ENCODE measurements at regions not wholly inside any gene's neighbourhood (a gene's known extent, or its start where the extent isn't known, plus 50 kb on each side); places are given as distances from the start of the nearest gene placed in this dataset.
A peak's percentile ranks its signal among the peaks of the same experiment; 100 is the strongest.

DNA sequence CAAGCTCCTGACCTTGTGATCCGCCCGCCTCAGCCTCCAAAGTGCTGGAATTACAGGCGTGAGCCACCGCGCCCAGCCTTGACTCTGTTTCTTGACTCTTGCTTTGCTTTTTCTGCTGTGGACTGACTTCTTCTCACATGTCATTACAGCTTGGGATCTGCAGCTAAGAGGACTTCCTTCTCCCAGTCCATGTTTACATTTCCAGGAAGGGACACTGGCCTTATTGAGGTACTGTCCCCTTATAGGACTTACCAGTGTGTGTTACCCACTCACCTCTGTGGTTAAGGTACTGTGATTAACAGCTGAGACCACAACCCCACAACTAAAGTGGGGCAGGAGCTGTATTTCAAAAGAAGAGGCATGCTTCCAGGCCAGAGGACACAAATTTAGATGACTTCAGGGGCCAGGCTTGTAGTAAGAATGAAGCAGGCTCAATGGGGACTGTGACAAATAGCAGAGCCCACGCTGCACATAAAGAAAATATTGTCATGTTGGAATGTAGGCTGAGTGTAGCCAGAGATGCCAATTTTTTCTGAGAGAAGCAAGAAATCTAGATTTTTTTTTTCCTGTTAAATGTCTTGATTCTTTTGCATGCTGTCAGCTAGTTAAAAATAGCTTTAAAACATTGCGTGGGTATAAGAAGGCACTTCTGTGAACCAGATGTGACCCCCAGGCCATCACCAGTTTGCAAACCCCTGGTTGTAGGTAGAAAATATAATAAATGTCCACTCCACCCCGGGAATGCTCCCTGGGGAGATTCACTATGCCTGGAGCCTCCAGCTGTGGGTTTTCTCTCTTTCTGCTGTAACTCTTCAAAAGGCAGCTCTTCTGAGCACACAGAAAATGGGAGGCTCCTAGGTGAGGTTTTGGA is 75.0 kb downstream of the PTPDC1 start:
- no peak for DNase-seq

DNA sequence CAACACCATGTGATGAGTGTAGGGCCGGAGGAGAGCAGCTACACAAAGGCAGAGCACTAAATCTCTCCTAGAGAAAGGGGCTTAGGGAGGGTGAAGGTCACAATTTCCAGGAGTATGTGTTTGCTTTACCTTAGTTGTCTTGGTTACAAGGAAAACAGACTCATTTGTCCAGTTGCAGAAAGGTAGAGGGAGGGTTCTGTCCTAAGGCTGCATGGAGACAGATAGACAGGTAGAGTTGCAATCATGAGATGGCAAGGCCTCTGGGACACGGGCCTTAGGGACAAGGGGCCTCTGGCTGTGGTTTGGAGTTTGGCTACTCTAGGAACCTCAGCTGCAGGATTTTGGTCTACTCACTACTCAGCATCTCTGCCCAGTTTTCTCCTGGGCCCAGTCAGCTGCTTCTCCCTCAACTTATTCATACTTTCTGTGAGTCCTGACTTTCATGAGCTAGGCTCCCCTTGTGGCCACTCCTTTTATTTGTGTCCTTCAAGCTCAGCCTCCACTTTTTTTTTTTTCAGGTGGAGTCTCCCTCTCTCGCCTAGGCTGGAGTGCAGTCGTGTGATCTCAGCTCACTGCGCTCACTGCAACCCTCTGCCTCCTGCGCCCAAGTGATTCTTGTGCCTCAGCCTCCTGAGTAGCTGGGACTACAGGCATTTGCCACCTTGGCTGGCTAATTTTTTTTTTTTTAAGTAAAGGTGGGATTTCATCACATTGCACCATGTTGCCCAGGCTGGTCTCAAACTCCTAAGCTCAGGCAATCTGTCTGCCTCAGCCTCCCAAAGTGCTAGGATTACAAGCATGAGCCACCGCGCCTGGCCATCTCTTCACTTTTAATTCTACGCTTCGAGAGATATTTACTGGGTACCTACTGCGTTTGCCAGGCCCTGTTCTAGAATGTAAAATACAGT is 76.6 kb downstream of the PTPDC1 start:
- DNase-seq = no peak

DNA sequence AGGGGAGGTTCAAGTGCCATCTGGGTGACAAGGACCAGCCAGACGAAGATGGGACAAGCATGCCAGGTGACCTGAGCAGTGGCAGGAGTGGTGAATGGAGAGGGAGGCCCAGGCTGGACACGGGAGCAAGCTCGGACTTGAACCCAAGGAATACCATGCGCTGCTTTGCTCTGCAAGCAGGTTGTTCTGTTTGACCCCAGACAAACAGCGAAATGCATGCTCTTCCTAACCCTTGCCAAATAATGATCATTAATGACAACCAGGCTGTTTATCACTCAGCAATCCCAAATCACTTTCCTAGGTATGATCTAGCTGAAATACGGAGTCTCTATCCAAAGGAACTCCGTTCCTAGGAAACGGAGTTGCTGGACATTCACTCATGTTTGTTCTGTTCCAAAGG is 77.4 kb downstream of the PTPDC1 start:
- DNase-seq = no peak

DNA sequence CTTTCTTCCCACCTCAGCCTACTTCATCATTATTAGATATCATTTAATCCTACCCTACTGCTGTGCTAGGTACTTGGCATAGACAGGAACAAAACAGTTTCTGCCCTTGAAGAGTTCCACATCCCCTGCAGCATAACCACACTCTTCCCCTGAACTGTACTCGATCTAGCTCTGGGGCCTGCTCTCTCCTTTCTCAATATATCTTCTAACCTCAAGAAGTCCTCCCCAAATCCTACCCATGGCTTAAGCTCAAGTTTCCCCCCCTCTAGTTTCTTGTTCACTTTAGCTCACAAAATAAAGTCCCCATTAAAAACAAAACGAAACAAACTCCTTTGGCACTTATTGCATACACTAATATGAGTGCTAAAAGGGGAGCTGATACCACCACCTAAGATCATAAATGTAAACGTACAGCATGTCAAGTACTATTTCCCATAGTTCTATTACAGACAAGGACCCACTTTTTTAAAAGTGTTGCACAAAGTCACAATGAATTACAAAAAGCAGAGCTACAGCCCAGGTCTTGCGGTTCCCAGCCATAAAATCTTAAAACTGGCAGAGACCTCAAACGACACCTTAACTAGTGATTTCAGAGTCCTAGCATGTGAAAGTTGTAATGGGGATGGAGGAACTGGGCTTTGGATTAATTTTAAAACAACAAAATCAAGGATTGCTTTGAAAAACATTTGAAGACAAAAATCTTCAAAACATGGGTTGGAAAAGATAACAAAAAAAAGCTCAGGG is 80.7 kb downstream of the PTPDC1 start:
- DNase-seq = no peak

DNA sequence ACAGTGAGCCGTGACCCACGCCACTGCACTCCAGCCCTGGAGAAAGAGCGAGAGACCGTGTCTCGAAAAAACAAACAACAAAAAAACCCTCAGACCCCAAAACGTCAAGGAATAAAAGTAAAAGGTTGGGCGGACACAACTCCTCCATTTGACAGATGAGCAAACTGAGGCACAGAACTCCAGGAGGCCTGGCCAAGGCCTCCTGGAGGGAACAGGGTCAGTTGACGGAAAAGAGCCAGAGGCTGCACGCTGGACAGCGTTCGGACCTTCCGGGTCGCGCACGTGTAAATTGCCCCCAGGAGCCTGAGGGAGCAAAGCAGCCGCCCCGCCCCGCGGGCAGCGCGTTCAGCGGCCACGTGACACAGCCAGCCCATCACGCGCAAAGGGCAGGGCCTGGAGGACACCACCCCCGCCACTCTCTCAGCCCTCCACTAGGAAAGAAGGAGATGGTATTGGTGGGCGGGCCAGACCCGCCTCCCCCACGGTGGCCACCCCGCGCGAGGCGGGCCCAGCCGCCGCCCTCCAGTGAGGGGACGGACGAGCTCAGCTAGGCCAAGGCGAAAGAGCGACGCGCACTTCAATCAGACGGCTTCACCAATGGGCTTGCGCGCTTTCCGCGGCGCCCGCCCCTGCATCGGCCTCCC is 81.5 kb downstream of the PTPDC1 start:
- DNase-seq = peak; percentile 97

DNA sequence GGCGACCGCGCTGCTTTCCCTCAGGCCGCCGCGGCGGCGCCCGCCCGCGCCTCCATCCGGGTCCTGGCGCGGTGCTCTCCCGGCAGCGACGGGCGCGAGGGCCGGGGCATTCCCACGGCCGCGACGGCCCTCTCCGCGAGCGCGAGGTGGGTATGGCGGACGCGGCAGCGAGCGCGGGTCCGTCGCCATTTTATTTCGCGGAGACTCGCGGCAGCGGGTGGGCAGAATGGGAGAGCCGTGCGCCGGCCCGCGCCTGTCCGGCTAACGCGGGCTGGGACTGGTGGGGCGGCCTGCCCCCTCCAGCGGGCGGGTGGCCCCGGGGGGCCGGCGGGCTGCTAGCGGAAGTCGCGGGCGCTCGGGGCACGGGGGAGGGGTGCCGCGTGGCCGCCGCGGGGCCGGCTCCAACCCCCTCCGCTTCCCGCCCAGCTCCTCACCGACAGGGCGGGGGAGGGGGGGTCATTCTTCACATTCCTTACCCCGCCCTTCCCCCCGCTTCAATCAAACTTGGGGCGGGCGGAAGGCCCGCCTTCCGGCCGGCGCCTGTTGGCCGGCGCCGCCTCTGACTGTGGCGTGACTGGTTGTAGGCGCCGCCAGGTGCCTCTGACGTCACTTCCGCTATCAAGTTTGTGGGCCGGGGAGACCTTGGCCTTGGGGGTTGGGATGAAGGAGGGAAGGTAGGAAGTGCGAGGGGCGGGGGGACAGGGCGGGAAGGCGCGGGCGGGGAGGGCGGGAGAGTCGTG is 82.1 kb downstream of the PTPDC1 start:
- DNase-seq = peak; percentile 94

DNA sequence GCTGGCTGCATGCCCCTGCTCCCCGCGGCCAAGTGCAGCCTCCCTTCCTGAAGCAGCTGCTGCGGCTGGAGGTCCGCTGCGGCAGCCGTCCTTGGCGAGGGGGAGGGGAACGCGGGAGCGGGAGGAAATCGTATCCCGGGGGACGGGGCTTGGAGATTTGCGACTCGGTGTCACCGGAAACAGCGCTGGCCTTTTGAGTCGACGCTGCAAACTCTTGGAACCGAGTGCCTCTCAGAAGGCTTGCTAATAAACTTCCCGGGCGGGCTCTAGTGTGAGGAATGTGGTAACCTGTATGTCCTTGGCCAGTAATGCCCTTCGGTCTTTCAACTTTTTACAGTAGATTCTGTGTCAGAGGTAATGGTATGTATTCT is 82.7 kb downstream of the PTPDC1 start:
- DNase-seq = no peak

DNA sequence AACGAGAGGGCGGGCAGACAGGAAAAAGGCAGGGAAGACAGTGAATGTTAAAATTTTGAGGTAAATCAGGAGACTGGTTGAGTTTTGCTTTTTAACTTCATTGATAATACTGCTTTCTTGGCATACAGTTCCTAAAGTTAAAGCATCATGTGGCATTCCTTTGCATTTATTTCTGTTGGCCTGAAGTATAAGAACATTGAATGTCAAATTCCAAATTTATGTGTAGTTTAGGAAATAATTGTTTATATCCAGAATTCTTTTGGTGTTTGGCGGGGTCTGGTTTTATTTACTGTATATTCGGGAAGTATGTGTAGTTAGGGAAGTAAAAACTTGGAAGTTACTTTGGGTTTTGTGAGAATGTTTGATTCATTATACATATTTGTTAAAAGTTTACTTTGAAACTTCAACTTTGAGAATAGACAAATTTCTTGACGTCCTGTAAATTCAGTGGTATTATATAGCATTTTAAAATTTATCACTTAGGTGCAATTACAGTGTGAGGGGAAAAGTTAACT is 83.2 kb downstream of the PTPDC1 start:
- DNase-seq = no peak

DNA sequence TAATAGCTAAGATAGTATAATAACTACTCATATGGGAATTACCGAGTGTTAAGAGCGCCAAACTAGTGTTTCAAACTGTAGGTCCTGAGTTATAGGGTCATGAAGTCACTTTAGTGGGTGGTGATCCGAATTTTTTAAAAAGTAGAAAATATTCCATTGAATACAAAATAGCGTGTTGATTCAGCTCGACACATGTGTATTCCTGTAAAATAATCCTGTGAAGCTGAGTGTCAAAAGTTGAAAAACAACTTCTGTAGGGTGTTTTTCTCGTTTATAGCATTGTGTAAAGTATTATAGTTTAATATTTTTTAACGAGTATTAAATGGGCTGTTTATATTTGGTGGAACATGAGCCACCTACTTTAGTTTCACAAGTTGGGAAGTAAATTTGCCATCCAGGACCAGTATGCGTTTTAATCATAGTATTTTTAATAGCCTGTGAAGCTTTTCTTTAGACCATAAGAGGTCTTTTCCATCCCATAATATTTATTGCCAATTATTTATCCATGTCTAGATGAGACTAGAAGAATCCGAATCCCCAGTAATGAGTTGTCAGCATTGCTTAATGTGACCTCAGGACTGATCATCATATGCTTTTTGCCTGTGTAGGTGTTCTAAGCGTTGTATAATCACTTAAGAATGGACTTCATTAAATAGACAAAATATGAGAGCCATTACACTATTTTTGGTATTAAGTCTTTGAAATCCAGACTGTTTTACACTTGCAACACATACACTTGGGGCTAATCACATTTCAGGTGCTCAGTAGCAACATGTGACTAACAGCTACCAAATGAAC is 84.1 kb downstream of the PTPDC1 start:
- DNase-seq = no peak

DNA sequence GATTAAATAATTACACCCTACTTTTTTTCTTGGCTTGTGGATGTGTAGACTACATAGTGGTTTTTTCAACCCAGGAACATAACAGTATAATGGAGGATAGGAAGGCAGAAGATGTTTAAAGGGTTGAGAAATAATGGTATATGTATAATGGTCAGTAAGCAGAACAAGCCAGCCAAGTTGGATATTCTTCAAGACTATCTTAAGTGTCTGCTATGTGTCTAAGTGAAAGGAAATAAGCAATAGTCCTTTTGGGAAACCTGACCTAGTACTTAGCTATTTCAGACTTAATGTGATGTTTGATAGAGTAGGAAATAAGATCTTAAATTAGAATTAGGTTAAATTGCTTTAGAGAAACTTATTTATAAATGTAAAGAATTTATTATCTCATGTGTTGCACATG is 85.7 kb downstream of the PTPDC1 start:
- DNase-seq = no peak

DNA sequence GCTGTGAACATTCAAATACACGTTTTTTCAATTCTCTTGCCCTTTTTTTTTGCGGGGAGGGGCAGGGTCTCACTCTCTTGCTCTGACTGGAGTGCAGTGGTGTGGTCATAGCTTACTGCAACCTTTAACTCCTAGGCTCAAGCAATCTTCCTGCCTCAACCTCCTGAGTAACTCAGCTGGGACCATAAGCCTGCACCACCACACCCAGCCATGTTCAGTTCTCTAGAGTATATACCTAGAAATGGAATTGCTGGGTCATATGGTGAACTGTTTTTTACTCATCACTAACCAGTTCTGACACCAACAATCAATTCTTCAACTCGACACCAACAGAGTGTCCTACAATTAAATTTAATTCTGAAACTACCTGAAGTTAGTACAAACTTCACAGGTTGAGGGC is 85.5 kb upstream of the ZNF169 start:
- DNase-seq = no peak

DNA sequence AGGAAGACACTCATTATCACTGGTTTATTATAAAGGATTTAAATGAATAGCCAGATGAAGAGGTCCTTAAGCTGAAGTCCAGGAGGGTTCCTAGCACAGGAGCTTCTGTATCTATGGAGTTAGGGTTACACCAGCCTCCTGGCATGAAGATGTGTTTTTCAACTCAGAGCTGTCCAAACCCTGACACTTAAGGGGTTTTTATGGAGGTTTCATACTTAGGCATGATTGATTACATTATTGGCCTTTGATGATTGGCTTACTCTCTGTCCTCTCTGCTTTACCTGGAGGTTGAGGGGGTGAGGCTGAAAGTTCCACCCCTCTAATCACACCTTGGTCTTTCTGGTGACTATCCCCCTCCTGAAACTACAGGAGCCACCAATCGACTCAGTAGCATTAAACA is 84.9 kb upstream of the ZNF169 start:
- DNase-seq = no peak

DNA sequence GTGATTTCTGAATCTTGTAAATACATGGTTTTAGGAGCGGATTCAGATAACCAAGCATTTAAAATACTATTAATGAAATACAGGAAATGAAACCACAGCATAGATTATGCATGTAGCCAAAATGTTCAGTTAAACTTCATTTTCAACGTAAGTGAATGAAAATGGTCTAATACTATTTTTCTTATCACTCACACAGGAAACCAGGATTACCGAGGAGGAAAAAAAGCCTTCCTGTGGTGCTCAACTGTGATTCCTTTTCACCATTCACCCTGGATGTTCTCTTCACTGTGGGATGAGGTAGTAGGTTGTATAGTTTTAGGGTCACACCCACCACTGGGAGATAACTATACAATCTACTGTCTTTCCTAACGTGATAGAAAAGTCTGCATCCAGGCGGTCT is 83.4 kb upstream of the ZNF169 start:
- DNase-seq = no peak

DNA sequence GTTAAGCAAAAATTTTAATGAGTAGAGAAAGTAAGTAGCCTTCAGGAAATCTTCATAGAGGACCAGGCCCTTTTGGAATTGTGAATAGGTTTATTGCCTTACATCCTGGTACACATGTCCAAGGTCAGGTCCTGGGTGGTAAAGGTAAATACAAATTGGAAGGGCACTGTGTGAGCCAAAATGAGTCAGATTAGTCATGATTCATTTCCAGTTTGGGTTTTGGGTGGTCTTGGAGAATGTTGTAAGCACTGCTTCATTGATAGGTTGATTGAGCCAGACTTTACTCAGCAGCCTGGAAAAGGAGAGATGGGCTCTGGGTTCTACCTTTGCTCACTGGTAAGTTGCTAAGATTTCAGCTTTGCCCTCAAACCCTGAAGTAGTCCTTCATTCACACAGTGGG is 82.5 kb upstream of the ZNF169 start:
- DNase-seq = no peak

DNA sequence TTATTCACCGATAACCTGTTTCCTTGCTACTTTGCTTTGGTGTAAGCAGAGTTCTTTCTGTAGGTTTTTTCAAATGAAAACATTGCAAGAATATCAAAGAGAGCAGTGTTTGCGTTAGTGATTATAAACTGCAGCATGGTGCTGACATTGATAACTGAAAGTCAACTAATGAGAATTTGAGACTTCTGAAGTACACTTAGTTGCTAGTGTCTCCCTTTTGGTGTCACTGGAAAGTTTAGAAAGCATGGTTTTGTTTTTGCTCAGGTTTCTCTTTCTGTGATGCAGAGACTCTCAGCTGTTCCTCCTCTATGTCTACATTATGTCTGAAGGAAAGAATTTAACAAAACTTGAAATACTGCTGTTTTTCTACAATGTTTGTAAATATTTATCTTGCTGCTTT is 80.2 kb upstream of the ZNF169 start:
- no peak for DNase-seq

DNA sequence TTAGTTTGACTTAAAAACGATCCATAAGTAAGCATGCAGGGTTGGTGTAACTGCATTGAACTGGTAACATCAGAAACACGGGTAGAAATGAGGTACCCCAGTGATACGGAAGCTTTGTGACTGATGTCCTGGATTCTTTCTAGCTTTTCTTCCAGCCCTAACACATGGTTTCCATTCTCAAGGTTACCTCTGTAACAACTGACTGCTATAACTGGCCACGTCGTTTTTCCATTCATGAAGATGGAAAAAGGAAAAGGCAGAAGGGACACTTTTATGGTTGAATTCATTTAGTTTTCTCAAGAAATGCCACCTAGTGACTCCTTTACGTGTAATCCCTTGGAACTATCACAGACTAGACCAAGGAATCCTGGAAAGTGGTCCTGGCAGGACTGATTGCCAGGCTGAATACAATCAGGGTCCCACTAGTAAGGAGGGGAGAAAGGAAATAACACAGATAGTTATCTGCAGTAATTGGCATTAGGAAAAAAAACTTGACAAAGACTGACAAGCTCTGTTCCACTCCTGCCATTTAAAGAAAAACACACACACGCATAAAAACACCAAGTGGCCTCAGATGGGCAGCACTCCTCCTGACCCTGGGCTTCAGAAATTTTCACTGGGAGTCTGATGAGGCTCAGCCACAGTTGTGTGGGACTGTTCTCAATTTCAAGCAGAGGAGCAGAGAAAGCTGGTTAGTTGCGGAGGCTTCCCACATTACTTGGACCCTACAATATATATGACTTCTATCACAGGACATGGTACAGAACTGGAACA is 77.5 kb upstream of the ZNF169 start:
- DNase-seq = no peak

DNA sequence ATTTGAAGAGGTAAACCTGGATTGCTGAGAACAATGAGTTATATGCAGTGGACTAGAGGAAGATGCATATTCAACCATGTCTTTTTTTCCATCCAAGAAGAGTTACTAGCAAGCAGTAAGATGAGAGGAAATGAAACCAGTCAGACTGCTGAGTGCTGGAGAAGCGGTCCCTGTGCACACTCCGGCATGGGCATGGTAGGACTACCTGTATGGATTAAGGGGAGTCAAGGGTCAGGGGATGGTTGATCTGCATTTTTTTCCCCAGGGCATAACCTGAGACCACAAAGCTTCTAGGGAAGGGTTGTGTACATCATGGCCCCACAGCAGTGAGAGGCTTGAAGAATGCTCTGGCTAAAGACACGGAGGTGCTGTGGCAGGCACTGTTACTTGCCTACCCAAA is 76.6 kb upstream of the ZNF169 start:
- no peak for DNase-seq

DNA sequence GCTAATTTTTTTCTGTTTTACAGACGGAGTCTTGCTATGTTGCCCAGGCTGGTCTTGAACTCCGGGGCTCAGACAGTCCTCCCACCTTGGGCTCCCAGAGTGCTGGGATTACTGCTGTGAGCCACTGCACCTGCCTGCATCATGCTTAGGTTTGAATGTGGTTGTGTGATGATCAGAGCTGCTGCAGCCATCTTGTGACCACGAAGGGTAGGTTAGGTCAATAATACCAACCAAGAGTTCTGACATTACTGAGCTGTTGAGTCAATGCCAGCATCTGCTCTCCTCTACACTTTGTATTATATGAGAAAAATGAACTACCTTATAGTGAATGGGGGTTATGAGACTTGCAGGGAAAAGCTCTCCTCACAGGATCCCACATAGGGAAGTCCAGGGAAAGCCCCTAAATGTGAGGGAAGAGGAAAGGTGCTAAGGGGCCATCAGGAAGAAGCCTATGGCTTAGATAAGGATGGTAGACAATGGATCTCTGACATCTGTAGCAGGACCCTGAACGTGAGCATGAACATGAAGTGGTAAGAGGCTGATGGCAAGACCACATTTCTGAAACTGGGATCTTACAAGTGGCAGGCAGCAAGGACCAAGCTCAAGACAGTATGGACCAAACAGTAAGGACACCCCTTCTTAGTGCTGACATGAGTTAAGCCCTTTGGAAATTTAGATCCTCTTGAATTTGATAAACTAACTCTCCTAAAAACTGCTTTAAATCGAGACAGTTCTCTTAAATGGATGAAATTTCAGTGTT is 75.7 kb upstream of the ZNF169 start:
- DNase-seq = no peak

DNA sequence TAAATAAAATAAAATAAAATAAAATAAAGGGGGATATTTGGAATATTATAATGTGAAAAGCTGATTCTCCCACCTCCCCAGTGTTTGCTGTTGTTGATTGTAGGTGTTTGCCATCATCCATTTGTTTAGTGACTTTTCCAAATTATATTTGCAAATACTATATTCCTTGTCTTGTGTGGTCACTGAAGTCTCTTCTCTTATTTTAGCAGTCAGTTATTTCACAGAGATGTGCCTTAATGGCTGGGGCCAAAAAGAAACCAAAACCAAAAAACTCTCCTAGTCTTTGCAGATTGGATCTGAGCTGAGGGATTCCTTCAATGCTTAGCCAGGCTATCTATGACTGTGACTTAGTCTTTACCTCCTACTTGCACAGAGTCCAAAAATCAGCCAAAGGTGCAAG is 70.9 kb upstream of the ZNF169 start:
- DNase-seq = no peak

Measured in DMS 273 treated with DMSO at 0.1 percent for 48 hours (cell line).